ENCODE measurements at regions not wholly inside any gene's neighbourhood (a gene's known extent, or its start where the extent isn't known, plus 50 kb on each side); places are given as distances from the start of the nearest gene placed in this dataset.

DNA sequence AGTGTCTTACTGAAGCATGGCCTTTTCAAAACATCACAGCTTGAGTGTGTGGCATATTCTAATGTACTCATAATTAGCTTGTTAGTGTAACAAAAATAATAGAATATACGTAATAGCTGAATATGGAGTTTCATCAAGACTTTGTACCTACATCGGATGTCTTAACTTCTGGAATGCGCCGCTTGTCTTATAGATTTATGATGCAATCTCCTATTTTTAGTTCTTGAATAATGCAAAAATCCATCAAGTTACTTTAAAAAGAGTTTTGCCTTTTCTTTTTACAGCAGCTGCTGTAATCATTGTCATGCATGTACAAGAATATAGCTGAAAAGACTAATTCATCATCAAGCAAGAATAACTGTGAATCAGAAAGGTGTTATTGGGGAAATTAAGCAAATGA lies 140.7 kb upstream of the SCN7A start:
- no peaks in the 10 kb centered on the region for H3K9me3 ChIP-seq
- no peaks in the 10 kb centered on the region for H3K27me3 ChIP-seq
- no peak overlapping the region for H3K4me3 ChIP-seq
- TF ChIP-seq, protein P1, sequence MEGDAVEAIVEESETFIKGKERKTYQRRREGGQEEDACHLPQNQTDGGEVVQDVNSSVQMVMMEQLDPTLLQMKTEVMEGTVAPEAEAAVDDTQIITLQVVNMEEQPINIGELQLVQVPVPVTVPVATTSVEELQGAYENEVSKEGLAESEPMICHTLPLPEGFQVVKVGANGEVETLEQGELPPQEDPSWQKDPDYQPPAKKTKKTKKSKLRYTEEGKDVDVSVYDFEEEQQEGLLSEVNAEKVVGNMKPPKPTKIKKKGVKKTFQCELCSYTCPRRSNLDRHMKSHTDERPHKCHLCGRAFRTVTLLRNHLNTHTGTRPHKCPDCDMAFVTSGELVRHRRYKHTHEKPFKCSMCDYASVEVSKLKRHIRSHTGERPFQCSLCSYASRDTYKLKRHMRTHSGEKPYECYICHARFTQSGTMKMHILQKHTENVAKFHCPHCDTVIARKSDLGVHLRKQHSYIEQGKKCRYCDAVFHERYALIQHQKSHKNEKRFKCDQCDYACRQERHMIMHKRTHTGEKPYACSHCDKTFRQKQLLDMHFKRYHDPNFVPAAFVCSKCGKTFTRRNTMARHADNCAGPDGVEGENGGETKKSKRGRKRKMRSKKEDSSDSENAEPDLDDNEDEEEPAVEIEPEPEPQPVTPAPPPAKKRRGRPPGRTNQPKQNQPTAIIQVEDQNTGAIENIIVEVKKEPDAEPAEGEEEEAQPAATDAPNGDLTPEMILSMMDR (IDR thresholded peaks at IDR 0.05), result no peak
- no peaks in the 10 kb centered on the region for H3K36me3 ChIP-seq
- H3K27ac ChIP-seq, result no peak overlapping the region
- DNase-seq (ENCODE audit: low spot score), result no peak
- no peaks in the 10 kb centered on the region for H3K4me1 ChIP-seq

DNA sequence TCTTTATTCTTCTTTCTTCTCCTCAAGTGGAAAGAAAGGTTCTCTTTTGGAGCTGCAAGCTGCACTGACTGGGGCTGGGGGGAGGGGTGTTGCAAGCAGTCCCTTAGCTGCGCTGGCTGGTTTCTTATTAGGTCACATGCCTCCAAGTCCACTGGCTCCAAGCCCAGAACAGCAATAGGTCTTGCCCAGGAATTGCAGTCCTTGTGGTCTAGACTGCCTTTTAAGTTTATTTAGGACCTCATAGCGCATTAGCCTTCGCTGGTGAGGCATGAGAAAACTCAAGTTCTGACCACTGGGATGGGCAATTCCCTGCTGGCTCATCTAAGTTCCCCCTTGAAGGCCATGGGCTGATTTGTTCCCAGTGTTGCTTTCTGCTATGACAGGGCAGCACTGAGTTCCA lies 138.6 kb upstream of the SCN7A start:
- TF ChIP-seq, protein P1 (IDR thresholded peaks at IDR 0.05), result no peak
- Histone ChIP-seq H3K36me3 (no peaks in the 10 kb centered on the region), H3K9me3 (no peaks in the 10 kb centered on the region), H3K27ac (no peak overlapping the region), H3K4me3 (no peak overlapping the region), H3K4me1 (no peaks in the 10 kb centered on the region), H3K27me3 (no peaks in the 10 kb centered on the region)
- DNase-seq (ENCODE audit: low spot score), result no peak

DNA sequence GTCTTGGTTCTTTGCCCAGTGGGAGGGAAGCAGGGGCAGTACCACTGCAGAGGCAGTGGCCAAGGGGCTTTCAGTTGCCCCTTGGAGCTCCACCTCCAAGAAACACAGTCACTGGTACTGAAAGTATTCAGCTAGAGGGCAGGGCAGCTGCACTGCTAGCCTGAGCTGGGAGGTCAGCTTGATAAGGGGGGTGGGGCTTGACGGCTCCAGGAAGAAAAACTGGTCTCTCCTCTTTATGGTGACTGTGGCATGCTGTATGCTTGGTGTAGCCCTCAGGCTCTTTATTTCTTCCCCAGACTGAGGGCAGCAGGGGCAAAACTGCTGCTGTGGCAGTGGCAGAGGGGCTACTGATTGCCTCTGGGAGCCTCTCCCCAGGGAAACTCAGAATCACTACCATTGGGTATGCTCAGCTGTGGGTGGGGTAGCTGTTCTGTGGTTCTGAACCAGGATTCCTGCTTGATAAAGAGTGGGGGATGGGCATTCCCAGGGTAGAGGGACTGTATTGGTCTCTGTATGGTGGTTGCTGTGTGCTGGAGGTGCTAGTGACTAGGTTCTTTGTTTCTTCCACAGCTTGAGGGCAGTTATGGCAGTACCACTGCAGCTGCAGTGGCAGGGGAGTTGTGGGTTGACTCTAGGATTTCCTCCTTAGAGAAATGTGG lies 134.6 kb upstream of the SCN7A start:
- no peaks in the 10 kb centered on the region for H3K36me3 ChIP-seq
- H3K9me3 ChIP-seq, result peaks cover 0 to 12% of the 10 kb centered on the region in 2 donors
- no peak for DNase-seq (ENCODE audit: low spot score)
- no peaks in the 10 kb centered on the region for H3K4me1 ChIP-seq
- no peak overlapping the region for H3K27ac ChIP-seq
- TF ChIP-seq, protein P1 (IDR thresholded peaks at IDR 0.05), result no peak
- H3K4me3 ChIP-seq, result no peak overlapping the region
- H3K27me3 ChIP-seq, result no peaks in the 10 kb centered on the region

DNA sequence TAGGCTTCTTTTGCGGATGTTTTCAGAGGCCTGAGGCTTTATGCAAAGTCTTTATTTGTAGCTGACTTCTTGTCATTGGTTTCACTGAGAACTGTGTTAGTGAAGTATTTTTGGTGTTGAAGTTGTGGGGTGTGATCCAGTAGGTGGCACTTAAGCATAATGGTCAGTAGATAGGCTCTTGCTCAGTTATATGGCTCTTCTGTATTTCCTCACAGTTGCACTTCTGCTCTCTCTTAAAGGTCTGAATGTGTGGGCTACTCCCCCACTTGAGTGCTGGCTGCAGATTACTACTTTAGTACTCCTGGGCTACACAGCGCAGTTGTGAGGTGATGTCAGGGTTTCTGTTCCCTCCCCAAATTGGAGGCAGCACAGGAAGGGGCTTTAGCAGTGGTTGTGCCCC lies 133.8 kb upstream of the SCN7A start:
- no peaks in the 10 kb centered on the region for H3K36me3 ChIP-seq
- no peaks in the 10 kb centered on the region for H3K27me3 ChIP-seq
- DNase-seq (ENCODE audit: low spot score), result no peak
- TF ChIP-seq, protein P1 (IDR thresholded peaks at IDR 0.05), result peak in 1 of 2 donors; percentile 41
- H3K4me3 ChIP-seq, result no peak overlapping the region
- peaks cover 0 to 12% of the 10 kb centered on the region in 2 donors for H3K9me3 ChIP-seq
- H3K4me1 ChIP-seq, result no peaks in the 10 kb centered on the region
- H3K27ac ChIP-seq, result no peak overlapping the region

DNA sequence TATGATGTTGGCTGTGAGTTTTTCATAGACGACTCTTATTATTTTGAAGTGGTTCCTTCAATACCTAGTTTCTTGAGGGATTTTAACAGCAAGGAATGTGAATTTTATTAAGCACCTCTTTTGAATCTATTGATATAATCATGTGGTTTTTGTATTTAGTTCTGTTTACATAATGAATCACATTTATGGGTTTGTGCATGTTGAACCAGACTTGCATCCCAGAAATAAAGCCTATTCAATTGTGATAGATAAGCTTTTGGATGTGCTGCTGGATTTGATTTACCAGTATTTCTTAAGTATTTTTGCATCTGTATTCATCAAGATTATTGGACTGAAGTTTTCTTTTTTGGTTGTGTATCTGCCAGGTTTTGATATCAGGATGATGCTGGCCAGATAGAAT lies 131.6 kb upstream of the SCN7A start:
- TF ChIP-seq, protein P1 (IDR thresholded peaks at IDR 0.05), result no peak
- no peaks in the 10 kb centered on the region for H3K36me3 ChIP-seq
- no peaks in the 10 kb centered on the region for H3K27me3 ChIP-seq

DNA sequence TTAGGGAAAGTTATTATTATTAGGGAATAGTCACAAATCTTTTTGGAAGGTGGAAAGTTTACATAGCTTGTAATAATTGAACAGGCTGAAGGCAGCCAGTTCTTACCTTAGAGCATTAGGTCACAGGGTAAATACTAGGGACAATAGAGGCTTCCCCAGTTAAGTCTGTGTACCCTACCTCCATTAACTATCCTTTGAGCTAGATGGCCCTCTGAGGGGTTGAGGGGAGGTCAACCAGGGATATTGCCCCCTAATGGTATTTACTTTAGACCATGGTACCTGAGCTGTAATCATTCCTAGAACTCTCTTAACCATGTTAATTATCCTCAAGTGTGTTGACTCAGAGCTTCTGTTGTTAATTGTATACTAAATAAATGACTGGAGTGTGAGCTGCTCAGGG lies 120.5 kb upstream of the SCN7A start:
- no peaks in the 10 kb centered on the region for H3K4me1 ChIP-seq
- no peak overlapping the region for H3K27ac ChIP-seq
- no peaks in the 10 kb centered on the region for H3K27me3 ChIP-seq
- H3K36me3 ChIP-seq, result no peaks in the 10 kb centered on the region
- TF ChIP-seq, protein P1 (IDR thresholded peaks at IDR 0.05), result no peak
- H3K4me3 ChIP-seq, result no peak overlapping the region
- H3K9me3 ChIP-seq, result peaks cover 4 to 9% of the 10 kb centered on the region in 2 donors
- no peak for DNase-seq (ENCODE audit: low spot score)

More for the DNA sequence above, 131.6 kb upstream of the SCN7A start:
- Histone ChIP-seq H3K4me1 (no peaks in the 10 kb centered on the region), H3K9me3 (peaks cover 0 to 12% of the 10 kb centered on the region in 2 donors), H3K4me3 (no peak overlapping the region), H3K27ac (no peak overlapping the region)
- DNase-seq (ENCODE audit: low spot score), result no peak
